Fibroblast of lung (primary cell): ENCODE measurements at regions not wholly inside any gene's neighbourhood (a gene's known extent, or its start where the extent isn't known, plus 50 kb on each side); places are given as distances from the start of the nearest gene placed in this dataset.

Experiments
- DNase-seq, 2 donors: peaks; one replicate each; pipeline versions ENCODE4 v3.0.0 to v3.0.0-alpha.2; 2010; ENCODE audit warnings: low read depth in 2 of 2
- H2AFZ ChIP-seq: 2 replicates; pipeline ENCODE4 v1.5.1; 2012; ENCODE audit warnings: low read length, control low read depth, inconsistent platforms
- H3K27ac ChIP-seq: 2 replicates; pipeline ENCODE4 v1.5.1; 2011; ENCODE audit warnings: low read length, control low read depth; ENCODE audit not compliant: insufficient read depth
- H3K27me3 ChIP-seq: 2 replicates; pipeline ENCODE4 v1.5.1; 2011; ENCODE audit warnings: mild to moderate bottlenecking, low read length; ENCODE audit not compliant: control insufficient read depth, insufficient read depth
- H3K36me3 ChIP-seq: 2 replicates; pipeline ENCODE4 v1.5.1; 2011; ENCODE audit warnings: low read length; ENCODE audit not compliant: control insufficient read depth, insufficient read depth
- H3K4me1 ChIP-seq: 2 replicates; pipeline ENCODE4 v1.5.1; 2011; ENCODE audit warnings: low read length; ENCODE audit not compliant: control insufficient read depth, insufficient read depth; ENCODE audit errors: extremely low read depth
- H3K4me2 ChIP-seq: 2 replicates; pipeline ENCODE4 v1.5.1; 2011; ENCODE audit warnings: low read length, control low read depth; ENCODE audit not compliant: insufficient read depth; ENCODE audit errors: extremely low read depth
- H3K4me3 ChIP-seq, 4 experiments: fragments of 200-600 bp in 1 of 4; sonication (generic) in 1 of 4; replicated peaks in 1 of 4; 2 replicates each; pipeline ENCODE4 v1.5.1; 2011 to 2016; ENCODE audit warnings: low read length in 4 of 4, low read depth in 3 of 4, mild to moderate bottlenecking in 3 of 4, control low read depth in 2 of 4, inconsistent platforms in 1 of 4, mixed read lengths in 1 of 4; ENCODE audit not compliant: insufficient read depth in 1 of 4; ENCODE audit errors: control extremely low read depth in 1 of 4
- H3K79me2 ChIP-seq: 2 replicates; pipeline ENCODE4 v1.5.1; 2012; ENCODE audit warnings: mild to moderate bottlenecking, low read length, inconsistent platforms; ENCODE audit not compliant: control insufficient read depth, insufficient read depth
- H3K9ac ChIP-seq: 2 replicates; pipeline ENCODE4 v1.5.1; 2011; ENCODE audit warnings: mild to moderate bottlenecking, low read length, control low read depth; ENCODE audit not compliant: insufficient read depth
- H3K9me3 ChIP-seq: 2 replicates; pipeline ENCODE4 v1.5.1; 2012; ENCODE audit warnings: low read depth, low read length; ENCODE audit not compliant: control insufficient read depth, insufficient read depth
- H4K20me1 ChIP-seq: 2 replicates; pipeline ENCODE4 v1.5.1; 2011; ENCODE audit warnings: low read length; ENCODE audit not compliant: control insufficient read depth, insufficient read depth; ENCODE audit errors: extremely low read depth
- EZH2 ChIP-seq: IDR thresholded peaks from 2 replicates; pipeline ENCODE4 v1.5.1; 2012; ENCODE audit warnings: low read length, control low read depth, mild to moderate bottlenecking; ENCODE audit errors: missing control alignments
- TF ChIP-seq, protein P1 (sequence below), 2 donors: IDR thresholded peaks in 1 of 2; conservative IDR thresholded peaks in 1 of 2; 1 replicate in 1 of 2; 2 replicates in 1 of 2; pipeline ENCODE4 v1.5.1; 2011 to 2012; ENCODE audit warnings: low read length in 2 of 2, control low read depth in 1 of 2, inconsistent platforms in 1 of 2, low read depth in 1 of 2, mild to moderate bottlenecking in 1 of 2

DNA sequence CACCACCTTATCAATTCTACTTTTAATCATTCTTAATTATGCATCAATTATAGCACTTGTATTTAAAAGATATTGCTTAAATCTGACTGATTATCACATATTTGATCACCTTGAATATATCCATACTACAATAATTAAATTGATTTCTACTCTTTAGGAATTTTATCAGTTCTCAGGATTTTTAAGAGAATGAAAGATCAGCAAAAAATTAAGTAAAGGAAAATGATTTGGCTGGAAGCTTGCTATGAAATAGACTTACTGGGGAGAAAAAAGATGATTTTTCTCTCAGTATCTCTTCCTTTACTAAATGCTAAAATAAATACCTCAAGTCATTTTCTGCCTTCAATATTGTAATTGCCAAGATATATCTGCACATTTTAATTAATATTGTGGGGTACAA is 848.6 kb downstream of the LTN1 start:
- H2AFZ ChIP-seq = no peak overlapping the region
- H3K79me2 ChIP-seq = no peaks in the 10 kb centered on the region
- no peak overlapping the region for H3K4me3 ChIP-seq
- no peak overlapping the region for H3K4me2 ChIP-seq
- H3K27ac ChIP-seq = no peak overlapping the region
- H3K4me1 ChIP-seq = peaks cover 12% of the 10 kb centered on the region
- no peaks in the 10 kb centered on the region for H3K27me3 ChIP-seq
- no peak for DNase-seq
- no peaks in the 10 kb centered on the region for H3K9me3 ChIP-seq
- H4K20me1 ChIP-seq = no peaks in the 10 kb centered on the region
- no peak overlapping the region for H3K9ac ChIP-seq
- no peaks in the 10 kb centered on the region for H3K36me3 ChIP-seq
- TF ChIP-seq EZH2 = no peak
- TF ChIP-seq, protein P1, sequence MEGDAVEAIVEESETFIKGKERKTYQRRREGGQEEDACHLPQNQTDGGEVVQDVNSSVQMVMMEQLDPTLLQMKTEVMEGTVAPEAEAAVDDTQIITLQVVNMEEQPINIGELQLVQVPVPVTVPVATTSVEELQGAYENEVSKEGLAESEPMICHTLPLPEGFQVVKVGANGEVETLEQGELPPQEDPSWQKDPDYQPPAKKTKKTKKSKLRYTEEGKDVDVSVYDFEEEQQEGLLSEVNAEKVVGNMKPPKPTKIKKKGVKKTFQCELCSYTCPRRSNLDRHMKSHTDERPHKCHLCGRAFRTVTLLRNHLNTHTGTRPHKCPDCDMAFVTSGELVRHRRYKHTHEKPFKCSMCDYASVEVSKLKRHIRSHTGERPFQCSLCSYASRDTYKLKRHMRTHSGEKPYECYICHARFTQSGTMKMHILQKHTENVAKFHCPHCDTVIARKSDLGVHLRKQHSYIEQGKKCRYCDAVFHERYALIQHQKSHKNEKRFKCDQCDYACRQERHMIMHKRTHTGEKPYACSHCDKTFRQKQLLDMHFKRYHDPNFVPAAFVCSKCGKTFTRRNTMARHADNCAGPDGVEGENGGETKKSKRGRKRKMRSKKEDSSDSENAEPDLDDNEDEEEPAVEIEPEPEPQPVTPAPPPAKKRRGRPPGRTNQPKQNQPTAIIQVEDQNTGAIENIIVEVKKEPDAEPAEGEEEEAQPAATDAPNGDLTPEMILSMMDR (conservative IDR thresholded peaks at IDR 0.05 in 1 of 2, IDR thresholded peaks at IDR 0.05 in 1 of 2; ENCODE audit: low read depth in 1 of 2, low read length in 2 of 2) = no peak

DNA sequence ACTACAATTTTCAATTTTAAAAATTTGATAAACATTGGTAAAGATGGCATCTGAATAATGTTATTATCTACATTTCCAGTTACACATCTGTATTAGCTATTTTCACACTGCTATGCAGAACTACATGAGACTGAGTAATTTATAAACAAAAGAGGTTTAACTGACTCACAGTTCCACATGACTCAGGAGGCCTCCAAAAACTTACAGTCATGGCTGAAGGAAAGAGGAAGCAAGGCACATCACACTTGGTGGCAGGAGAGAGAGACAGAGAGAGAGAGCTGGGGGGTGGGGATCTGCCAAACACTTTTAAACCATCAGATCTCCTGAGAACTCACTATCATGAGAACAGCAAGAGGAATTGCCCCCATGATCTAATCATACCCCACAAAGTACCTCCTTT is 850.0 kb downstream of the LTN1 start:
- H3K9me3 ChIP-seq = no peaks in the 10 kb centered on the region
- no peak for TF ChIP-seq EZH2
- TF ChIP-seq, protein P1 (conservative IDR thresholded peaks at IDR 0.05 in 1 of 2, IDR thresholded peaks at IDR 0.05 in 1 of 2; ENCODE audit: low read depth in 1 of 2, low read length in 2 of 2) = no peak
- no peak overlapping the region for H3K9ac ChIP-seq
- peak overlapping the region; percentile 81 for H2AFZ ChIP-seq
- H3K79me2 ChIP-seq = no peaks in the 10 kb centered on the region
- H3K27ac ChIP-seq = peak overlapping the region; percentile 78
- DNase-seq = peak; percentile 70 to 85
- no peaks in the 10 kb centered on the region for H3K27me3 ChIP-seq
- H3K36me3 ChIP-seq = no peaks in the 10 kb centered on the region
- peaks cover 12% of the 10 kb centered on the region for H3K4me1 ChIP-seq
- H4K20me1 ChIP-seq = no peaks in the 10 kb centered on the region
- no peak overlapping the region for H3K4me3 ChIP-seq
- H3K4me2 ChIP-seq = no peak overlapping the region

DNA sequence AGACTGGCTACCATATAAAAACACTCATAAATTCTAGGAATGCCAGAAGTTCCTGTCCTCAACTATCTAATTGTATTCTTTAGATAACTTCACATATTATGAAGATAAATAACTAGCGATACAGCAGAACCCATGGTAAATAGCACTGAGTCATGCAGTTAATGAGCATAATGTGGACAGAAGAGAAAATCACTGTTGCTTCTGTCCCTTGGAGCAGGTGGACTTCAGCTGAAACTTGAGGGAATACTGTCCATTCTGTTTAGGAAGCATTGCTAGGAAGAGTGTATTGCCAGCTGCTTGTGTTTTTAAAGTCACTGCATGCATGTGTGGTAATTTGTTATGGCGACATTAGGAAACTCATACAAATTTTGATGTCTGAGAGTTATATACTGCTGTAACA is 854.4 kb downstream of the LTN1 start:
- no peak overlapping the region for H3K4me3 ChIP-seq
- H3K4me2 ChIP-seq = no peak overlapping the region
- TF ChIP-seq EZH2 = no peak
- TF ChIP-seq, protein P1 (conservative IDR thresholded peaks at IDR 0.05 in 1 of 2, IDR thresholded peaks at IDR 0.05 in 1 of 2; ENCODE audit: low read depth in 1 of 2, low read length in 2 of 2) = no peak
- no peak overlapping the region for H3K9ac ChIP-seq
- no peaks in the 10 kb centered on the region for H3K36me3 ChIP-seq
- H3K4me1 ChIP-seq = peaks cover 10% of the 10 kb centered on the region
- peak; percentile 10 to 41 for DNase-seq
- no peaks in the 10 kb centered on the region for H3K79me2 ChIP-seq
- no peak overlapping the region for H3K27ac ChIP-seq
- no peaks in the 10 kb centered on the region for H3K27me3 ChIP-seq
- no peak overlapping the region for H2AFZ ChIP-seq
- no peaks in the 10 kb centered on the region for H4K20me1 ChIP-seq
- H3K9me3 ChIP-seq = no peaks in the 10 kb centered on the region
